ENCODE measurements at regions not wholly inside any gene's neighbourhood (a gene's known extent, or its start where the extent isn't known, plus 50 kb on each side); places are given as distances from the start of the nearest gene placed in this dataset.

DNA sequence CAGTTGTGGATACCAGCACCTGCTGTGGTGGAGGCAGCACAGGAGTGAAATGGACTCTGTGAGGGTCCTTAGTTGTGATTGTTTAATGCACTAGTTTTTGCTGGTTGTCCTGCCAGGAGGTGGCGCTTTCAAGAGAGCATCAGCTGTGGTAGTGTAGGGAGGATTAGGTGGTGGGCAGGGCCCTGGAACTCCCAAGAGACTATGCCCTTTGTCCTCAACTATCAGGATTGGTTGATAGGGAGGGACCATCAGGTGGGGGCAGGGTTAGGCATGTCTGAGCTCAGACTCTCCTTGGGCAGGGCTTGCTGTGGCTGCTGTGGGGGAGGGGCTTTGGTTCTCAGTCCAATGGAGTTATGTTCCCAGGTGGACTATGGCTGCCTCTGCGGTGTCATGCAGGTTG lies 121.9 kb downstream of the RRAGB start:
- TF ChIP-seq POLR2A (IDR thresholded peaks at IDR 0.05; ENCODE audit: low read length) (no peak), GATA1 (IDR thresholded peaks at IDR 0.05; ENCODE audit: low read depth, low read length) (no peak)
